Nephron (organoid): ENCODE measurements at regions not wholly inside any gene's neighbourhood (a gene's known extent, or its start where the extent isn't known, plus 50 kb on each side); places are given as distances from the start of the nearest gene placed in this dataset.
A peak's percentile ranks its signal among the peaks of the same experiment; 100 is the strongest.

Experiments
- H3K27ac Mint-ChIP-seq, 3 experiments: 2 replicates each; pipeline ENCODE4 v1.8.0; 2020; ENCODE audit warnings: mixed read lengths in 3 of 3, mild to moderate bottlenecking in 2 of 3, moderate library complexity in 1 of 3
- H3K27me3 Mint-ChIP-seq: 2 replicates; pipeline ENCODE4 v1.8.0; 2021; ENCODE audit warnings: low read depth, mild to moderate bottlenecking, moderate library complexity, mixed read lengths
- H3K36me3 Mint-ChIP-seq: 2 replicates; pipeline ENCODE4 v1.8.0; 2020; ENCODE audit warnings: low read depth, mixed read lengths
- H3K4me1 Mint-ChIP-seq: 2 replicates; pipeline ENCODE4 v1.8.0; 2020; ENCODE audit warnings: mixed read lengths
- H3K4me3 Mint-ChIP-seq, 3 experiments: 2 replicates each; pipeline ENCODE4 v1.8.0; 2020; ENCODE audit warnings: mild to moderate bottlenecking in 3 of 3, mixed read lengths in 3 of 3, moderate library complexity in 2 of 3
- H3K9me3 Mint-ChIP-seq: 2 replicates; pipeline ENCODE4 v1.8.0; 2020; ENCODE audit warnings: mixed read lengths
- CTCF ChIP-seq, 3 experiments: fragments of 200-600 bp; sonication (generic); IDR thresholded peaks; one replicate each; pipeline ENCODE4 v1.5.0; 2021; ENCODE audit warnings: antibody characterized with exemption in 3 of 3; ENCODE audit not compliant: unreplicated experiment in 3 of 3

GRCh38 chr6:105488516-105489215, 85.8 kb upstream of the PREP start:
- Mint-ChIP-seq H3K27me3 (peaks cover 19% of the 10 kb centered on the region), H3K27ac (peak overlapping the region in 2 of 3 experiments; percentile 53 to 55)
- TF ChIP-seq CTCF (IDR thresholded peaks at IDR 0.05; ENCODE audit: unreplicated experiment in 3 of 3), result no peak

GRCh38 chr6:105487040-105487790, 84.3 kb upstream of the PREP start:
- Mint-ChIP-seq H3K4me3 (no peak overlapping the region), H3K36me3 (no peaks in the 10 kb centered on the region), H3K9me3 (no peaks in the 10 kb centered on the region), H3K27ac (no peak overlapping the region), H3K4me1 (peaks cover 51% of the 10 kb centered on the region), H3K27me3 (peaks cover 19% of the 10 kb centered on the region)
- TF ChIP-seq CTCF (IDR thresholded peaks at IDR 0.05; ENCODE audit: unreplicated experiment in 3 of 3), result no peak

More at GRCh38 chr6:105488516-105489215, 85.8 kb upstream of the PREP start:
- H3K4me1 Mint-ChIP-seq, result peaks cover 55% of the 10 kb centered on the region
- no peaks in the 10 kb centered on the region for H3K36me3 Mint-ChIP-seq
- H3K9me3 Mint-ChIP-seq, result no peaks in the 10 kb centered on the region
- H3K4me3 Mint-ChIP-seq, result no peak overlapping the region

- H3K4me1 Mint-ChIP-seq, result peaks cover 57% of the 10 kb centered on the region
- H3K9me3 Mint-ChIP-seq, result no peaks in the 10 kb centered on the region
- peaks cover 19% of the 10 kb centered on the region for H3K27me3 Mint-ChIP-seq
- H3K36me3 Mint-ChIP-seq, result no peaks in the 10 kb centered on the region
- no peak for TF ChIP-seq CTCF (IDR thresholded peaks at IDR 0.05; ENCODE audit: unreplicated experiment in 3 of 3)
- no peak overlapping the region for H3K4me3 Mint-ChIP-seq
- H3K27ac Mint-ChIP-seq, result peak overlapping the region in 1 of 3 experiments; percentile 38
Observed at GRCh38 chr6:105485456-105485855, 82.6 kb upstream of the PREP start.

GRCh38 chr6:105484238-105485161, 81.6 kb upstream of the PREP start:
- H3K4me1 Mint-ChIP-seq, result peaks cover 54% of the 10 kb centered on the region
- no peaks in the 10 kb centered on the region for H3K36me3 Mint-ChIP-seq
- peak overlapping the region in 1 of 3 experiments; percentile 8 for H3K4me3 Mint-ChIP-seq
- H3K9me3 Mint-ChIP-seq, result no peaks in the 10 kb centered on the region
- peak; percentile 73 to 90 (median 86) for TF ChIP-seq CTCF (IDR thresholded peaks at IDR 0.05; ENCODE audit: unreplicated experiment in 3 of 3)
- peaks cover 19% of the 10 kb centered on the region for H3K27me3 Mint-ChIP-seq
- H3K27ac Mint-ChIP-seq, result peak overlapping the region in 2 of 3 experiments; percentile 8 to 38

- Mint-ChIP-seq H3K4me3 (no peak overlapping the region), H3K27ac (peak overlapping the region in 1 of 3 experiments; percentile 59), H3K27me3 (peaks cover 19% of the 10 kb centered on the region), H3K4me1 (peaks cover 43% of the 10 kb centered on the region), H3K9me3 (no peaks in the 10 kb centered on the region), H3K36me3 (no peaks in the 10 kb centered on the region)
- no peak for TF ChIP-seq CTCF (IDR thresholded peaks at IDR 0.05; ENCODE audit: unreplicated experiment in 3 of 3)
Observed at GRCh38 chr6:105483492-105483891, 80.6 kb upstream of the PREP start.
